GM18870 (cell line): ENCODE measurements at regions not wholly inside any gene's neighbourhood (a gene's known extent, or its start where the extent isn't known, plus 50 kb on each side); places are given as distances from the start of the nearest gene placed in this dataset.
"Not testable (repeated sequence)": the region's sequence is repeated elsewhere in the genome, so short reads cannot be mapped to it uniquely, and the experiment has no call there.

ENCODE experiments used
- ATAC-seq: cut with Tn5 transposase; IDR thresholded peaks from one replicate; pipeline ENCODE4 v1.9.1; 2021; ENCODE audit warnings: moderate library complexity; ENCODE audit not compliant: unreplicated experiment

DNA sequence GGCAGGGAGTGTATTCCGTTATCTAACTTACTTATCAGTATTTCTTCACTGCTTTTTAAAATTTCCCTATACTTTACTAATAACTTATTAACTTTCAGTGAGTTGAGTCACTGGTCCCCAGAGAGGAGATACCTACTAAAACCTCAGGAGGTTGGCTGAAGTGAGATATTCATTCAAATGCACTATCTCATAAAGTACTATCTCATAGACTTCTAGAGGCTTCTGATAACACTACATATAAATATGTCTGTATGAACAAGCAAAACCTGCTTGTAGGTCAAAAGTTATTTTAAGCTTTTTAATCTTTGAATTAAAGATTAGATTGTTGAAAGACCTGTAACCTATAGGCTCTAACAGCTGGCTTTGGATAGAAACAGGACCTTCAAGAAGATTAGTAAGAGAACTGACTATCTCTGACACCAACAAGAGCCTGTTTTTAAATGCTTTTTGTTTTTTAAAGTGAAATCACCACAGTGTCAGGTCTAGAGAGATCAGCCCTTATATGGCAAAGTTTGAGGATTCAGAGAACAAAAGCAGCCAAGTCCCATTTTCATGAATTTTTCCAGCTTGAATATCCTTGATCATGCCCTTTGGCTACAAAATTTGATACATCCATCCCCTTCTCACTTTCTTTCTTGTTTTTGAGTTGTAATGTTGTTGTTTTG is 242.2 kb downstream of the ARL4A start:
- ATAC-seq: peak; percentile 71

GRCh38 chr7:12930534-12930933 is 243.1 kb downstream of the ARL4A start:
- no peak for ATAC-seq

- ATAC-seq: not testable (repeated sequence)
These were observed 244.0 kb downstream of the ARL4A start for GRCh38 chr7:12931465-12931864.

- ATAC-seq: no peak
These were observed 252.3 kb downstream of the ARL4A start for GRCh38 chr7:12939694-12940093.

GRCh38 chr7:12941512-12941911 is 254.1 kb downstream of the ARL4A start:
- no peak for ATAC-seq

- ATAC-seq: no peak
These were observed 255.2 kb downstream of the ARL4A start for GRCh38 chr7:12942609-12943008.

GRCh38 chr7:12943781-12944180 is 256.3 kb downstream of the ARL4A start:
- no peak for ATAC-seq

DNA sequence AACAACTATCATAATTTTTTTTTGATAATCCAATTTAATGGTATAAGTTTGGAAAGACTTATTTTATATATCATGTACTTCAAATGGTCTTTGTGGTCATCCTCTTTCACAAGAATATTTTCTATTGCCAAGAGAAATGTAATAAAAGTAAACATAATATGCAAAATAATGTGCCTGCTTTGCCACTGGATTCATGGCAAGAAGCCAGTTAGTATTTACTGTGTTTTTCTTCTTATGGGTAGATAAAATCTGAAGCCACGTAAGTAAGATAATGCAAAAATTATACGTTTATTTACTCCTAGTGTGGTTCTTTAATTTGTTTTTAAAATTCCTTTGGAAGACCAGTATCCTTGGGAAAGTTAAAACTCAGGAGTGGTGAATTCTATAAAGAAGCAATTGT is 258.5 kb downstream of the ARL4A start:
- ATAC-seq: no peak

- ATAC-seq: no peak
These were observed 260.0 kb downstream of the ARL4A start for GRCh38 chr7:12947465-12947864.

DNA sequence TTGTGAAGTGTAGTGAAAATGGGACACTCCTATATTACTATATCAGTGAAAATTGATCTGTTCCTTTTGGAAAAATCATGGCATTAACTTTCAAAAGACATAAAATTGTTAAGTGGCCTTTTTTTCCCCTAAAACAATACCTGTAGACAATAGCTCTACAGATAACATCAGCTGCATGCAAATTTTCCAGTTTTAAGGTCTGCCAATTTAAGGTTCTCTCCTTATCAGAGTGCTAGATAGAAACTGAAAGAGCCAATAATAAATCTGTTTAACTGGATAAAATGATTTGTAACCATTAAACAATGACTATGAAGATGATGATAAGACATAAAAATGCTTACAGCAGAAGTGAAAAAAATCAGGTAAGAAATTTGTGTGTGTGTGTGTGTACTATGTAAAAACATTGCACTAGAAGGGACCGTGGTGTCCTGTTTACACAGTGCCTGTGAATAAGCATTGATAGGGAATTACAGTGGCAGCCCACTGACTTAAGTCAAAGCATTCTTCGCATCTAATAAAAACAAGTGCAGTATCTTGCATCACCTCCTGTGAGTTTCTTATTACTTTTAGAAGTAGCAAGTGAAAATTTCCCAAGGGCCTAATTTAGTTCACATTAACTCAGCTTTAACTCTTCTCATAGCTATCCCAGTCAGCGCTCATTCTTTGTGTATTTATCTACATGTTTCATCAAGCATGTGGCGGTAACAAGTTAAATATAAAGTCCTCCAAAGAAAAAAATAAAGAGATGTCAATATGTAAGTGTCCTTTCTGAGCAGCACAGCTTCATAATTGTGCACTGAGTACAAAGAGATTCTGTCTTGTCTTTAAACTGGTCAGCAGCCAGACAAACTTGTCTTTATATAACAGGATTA is 261.9 kb downstream of the ARL4A start:
- no peak for ATAC-seq

DNA sequence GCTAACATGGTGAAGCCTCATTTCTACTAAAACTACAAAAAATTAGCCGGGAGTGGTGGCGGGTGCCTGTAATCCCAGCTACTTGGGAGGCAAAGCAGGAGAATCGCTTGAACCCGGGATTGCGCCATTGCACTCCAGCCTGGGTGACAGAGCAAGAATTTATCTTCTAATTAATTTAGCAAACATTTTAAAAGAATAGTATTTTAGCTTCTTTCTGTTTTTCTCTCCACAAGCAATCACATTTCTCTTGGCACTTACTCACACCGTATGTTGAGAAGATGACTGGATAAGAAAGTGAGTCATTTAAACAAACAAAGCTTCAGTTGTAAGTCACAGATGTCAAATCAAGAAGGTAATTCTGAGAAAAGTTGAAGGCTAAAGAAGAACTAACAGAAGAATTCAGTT is 264.0 kb downstream of the ARL4A start:
- no peak for ATAC-seq

- ATAC-seq: no peak
These were observed 267.1 kb downstream of the ARL4A start for GRCh38 chr7:12954380-12955033.

- ATAC-seq: no peak
These were observed 270.1 kb downstream of the ARL4A start for GRCh38 chr7:12957487-12957886.

DNA sequence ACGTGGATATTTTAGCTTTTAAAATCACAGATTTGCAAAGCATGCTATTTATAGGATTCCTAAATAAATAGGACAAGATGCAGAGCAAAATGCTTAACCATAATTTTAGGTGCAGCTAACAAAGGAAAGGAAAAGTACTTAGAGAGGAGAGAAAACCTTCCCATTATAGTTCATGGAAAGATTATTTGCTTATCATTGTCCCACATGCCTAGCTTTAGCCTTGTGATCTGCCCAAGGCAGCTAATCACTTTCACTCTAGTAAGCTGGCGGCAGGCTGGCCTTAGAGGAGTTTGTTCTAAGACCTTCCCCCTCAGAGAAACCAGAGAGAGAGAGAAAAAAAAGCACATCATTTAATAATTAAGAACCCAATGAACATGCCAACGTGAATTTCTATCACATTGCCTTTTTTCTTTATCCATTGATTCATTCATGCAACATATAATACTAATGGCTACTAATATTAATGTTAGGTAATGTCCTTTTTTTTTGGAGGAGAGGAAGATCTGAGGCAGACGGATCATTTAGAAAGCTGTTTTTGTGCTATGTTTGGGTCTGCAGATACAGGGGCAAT is 274.6 kb downstream of the ARL4A start:
- no peak for ATAC-seq

- ATAC-seq: no peak
These were observed 276.0 kb downstream of the ARL4A start for GRCh38 chr7:12963435-12963834.

GRCh38 chr7:12964836-12965235 is 277.4 kb downstream of the ARL4A start:
- no peak for ATAC-seq

DNA sequence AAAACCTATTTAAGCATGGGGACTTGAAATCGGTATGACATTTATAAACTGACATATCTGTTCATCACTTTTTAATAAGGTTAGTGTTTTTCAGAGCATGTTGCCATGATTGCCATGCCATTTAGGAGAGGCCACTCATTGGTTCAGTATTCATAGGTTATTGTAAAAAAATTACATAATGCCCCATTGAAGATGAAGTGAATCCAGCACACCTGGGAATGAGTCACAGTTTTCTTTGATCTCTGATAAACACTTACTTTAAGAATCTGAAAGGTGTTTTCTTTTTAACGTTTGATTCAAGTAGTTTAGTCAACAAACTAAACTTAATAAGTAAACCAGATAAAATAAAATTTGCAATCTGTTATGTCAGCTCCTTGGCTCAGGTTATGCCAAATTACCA is 278.3 kb downstream of the ARL4A start:
- no peak for ATAC-seq

DNA sequence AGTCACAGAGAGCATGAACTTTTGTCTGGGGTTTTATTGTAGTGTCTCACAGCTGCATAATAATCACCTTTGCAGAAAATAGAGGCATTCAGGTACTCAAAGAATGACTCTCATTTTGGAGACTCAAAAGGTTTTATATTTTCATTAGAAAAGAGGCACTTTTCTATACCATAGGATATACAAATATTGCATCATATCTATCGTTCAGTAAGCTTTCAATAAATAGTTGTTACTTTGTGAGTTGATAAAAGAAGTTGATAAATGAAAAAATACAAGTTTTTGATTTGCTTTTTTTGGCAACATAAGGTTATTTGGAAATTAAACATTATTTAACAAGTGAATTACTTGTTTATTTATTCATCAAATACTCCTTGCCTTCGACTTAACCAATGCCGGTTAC is 279.9 kb downstream of the ARL4A start:
- ATAC-seq: no peak

- no peak for ATAC-seq
These were observed 281.5 kb downstream of the ARL4A start for GRCh38 chr7:12968836-12969422.

- no peak for ATAC-seq
These were observed 283.2 kb downstream of the ARL4A start for GRCh38 chr7:12970626-12971025.
